ENCODE measurements at regions not wholly inside any gene's neighbourhood (a gene's known extent, or its start where the extent isn't known, plus 50 kb on each side); places are given as distances from the start of the nearest gene placed in this dataset.
"Not testable (repeated sequence)": the region's sequence is repeated elsewhere in the genome, so short reads cannot be mapped to it uniquely, and the experiment has no call there.

DNA sequence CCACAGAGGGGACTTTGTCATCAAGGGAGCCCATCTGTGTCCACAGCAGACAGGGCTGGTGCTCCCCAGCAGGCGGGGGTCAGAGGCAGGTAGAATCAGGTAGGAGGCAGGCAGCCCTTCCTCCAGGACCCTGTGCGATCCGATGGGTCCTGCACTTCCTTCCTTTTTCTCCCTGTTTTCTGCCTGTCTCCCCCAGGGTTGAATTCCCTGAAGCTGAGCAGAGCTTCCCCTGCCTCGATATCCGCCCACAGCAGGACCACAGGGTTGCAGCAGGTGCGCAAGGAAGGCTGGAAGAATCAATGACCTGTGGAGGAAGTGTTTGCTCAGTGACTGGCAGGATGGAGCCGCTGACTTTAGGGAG is 69.2 kb downstream of the MRPL36 start:
- no peak for DNase-seq

DNA sequence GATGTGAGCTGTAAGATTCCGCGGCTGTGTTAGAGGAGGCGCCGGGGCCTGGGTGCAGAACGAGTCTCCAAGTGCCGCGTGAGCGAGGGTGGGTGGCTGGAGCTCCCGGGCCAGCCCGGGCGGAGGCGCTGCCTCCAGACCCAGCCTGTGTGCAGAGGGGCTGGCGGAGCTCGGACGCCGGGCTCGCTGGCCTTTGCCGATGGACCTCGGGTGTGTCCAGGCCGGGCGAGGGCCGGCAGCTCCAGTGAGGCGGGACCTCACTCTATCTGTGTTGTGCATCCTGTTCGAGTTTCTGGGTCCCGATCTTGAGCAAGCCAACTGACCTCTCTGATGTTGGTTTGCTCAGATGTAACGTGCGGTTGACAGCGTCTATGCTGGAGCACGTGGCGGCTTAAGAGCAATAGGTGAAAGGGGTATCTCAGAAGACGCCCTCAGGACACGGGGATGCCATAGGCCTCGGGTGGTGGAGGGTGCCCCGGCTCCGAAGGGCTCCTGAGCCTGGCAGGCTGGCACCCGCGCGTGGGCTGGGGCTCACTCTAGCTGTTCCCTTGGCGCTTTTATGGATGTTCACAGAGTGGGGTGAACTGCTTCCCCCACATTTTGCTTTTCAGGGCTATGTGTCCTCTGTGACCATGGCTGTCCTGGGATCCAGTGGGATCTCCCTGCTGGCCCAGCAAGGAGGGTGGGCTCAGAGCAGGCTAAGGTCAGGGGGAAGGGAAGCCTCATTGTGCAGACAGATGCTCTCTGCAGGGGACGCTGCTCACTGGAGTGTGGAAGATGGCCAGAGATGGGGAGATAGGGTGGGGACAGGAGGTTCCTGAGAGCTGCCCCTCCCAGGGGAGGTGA is 69.8 kb downstream of the MRPL36 start:
- DNase-seq, result no peak

DNA sequence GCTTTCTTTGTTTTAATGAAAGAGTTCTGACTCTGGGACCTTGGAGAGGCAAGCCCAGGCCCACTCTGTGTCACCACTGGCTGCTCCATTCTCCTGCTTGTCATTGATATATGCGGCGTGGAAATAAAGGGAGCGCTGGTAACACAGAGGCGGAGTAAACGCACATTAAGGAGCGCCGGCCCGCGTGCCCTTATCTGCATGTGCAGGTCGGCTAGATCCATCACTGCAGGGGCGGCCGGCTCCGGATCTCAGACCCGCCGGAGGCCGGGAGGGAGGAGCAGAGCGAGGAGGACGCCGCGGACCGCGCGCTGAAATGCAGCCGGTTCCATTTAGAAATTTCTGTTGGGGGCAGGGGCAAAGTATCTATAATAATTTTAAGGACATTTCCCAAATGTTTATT is 70.8 kb downstream of the MRPL36 start:
- no peak for DNase-seq

DNA sequence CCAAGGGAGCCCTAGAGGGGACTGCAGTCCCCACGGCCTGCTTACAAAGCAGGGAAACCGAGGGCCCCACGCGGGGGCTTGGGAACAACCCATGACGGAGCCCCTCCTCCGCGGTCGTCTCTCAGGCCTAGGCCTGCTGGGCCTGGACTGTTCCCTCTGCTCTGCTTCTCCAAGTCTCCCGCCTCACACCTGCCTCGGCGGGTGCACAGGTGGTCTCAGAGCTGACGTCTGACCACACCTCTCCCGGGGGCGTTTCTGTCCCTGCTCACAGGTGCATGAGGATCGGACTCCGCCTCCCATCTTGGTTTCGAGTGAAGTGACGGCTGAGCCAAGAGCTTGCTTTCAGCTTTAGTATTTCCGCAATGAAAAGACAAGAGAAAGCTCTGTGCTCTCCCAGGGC is 72.1 kb downstream of the MRPL36 start:
- no peak for DNase-seq

DNA sequence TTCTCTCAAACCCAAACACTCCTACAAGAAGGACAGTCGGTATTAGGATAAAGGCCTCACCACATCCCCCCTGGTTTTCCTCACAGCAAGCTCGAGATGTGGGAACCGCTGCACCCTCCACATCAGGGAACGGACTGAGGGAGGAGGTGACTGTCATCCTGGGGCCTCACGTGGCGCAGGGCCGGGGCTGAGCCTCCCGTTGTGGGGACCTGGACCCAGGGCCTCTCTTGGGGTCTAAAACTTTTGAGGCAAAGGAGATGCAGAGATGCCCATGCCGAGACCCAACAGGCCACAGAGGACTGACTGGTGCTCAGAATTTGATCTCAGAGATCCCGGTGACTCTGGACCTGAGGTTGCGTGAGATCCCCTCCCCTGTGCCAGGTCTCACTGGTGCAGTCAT is 72.7 kb downstream of the MRPL36 start:
- no peak for DNase-seq

DNA sequence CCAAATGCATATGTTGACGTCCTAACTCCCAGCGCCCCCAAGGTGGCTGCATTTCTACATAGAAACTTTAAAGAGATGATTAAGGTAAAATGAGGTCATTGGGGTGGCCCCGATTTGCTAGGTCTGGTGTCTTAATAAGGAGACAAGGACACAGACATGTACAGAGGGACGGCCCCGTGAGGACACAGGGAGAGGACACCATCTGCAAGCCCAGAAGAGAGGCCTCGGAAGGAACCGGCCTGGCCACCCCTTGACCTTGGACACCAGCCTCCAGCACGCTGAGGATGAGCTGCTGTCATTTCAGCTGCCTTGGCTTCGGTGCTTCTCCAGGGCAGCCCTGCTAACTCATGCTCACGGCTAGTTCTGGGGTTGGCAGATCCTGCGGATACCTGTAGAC is 73.2 kb downstream of the MRPL36 start:
- no peak for DNase-seq

DNA sequence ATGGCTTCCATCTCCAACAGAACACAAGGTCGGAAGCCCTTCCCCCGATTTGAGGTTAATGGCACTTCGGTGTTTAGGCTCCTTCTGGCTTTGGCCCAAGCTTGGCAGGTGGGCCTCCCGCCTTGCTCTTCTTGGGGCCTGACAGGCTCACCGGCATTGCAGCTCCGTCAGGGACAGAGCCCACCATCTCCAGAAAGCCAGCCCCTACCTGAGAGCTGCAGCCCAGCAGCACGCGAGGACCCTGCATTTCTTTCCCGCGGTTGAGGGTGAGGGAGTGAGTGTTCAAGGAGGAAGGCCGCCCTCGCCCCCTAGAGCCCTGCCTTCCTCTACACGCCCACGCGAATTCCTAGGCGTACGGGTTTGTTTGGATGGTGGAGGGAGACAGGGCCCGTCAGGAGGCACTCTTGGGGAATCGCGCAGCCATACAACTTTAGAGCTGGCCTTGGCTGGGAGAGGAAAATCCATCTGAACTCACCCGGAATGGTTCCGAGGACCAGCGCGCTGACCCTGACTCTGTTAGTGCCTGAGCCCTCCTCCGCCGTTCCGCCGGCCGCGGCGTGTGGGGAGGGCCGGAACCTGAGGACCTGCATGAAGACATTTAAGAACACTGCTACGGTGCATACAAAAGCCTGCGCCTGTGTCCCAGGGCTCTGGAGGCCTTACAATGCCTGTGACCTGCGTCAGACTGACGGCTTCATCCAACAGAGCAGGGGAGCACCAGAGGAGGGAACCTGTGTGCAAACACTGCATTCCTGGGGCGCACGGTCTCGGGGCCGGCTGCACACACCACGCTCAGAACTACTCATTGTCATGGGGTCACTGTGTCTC is 73.8 kb downstream of the MRPL36 start:
- DNase-seq, result no peak

DNA sequence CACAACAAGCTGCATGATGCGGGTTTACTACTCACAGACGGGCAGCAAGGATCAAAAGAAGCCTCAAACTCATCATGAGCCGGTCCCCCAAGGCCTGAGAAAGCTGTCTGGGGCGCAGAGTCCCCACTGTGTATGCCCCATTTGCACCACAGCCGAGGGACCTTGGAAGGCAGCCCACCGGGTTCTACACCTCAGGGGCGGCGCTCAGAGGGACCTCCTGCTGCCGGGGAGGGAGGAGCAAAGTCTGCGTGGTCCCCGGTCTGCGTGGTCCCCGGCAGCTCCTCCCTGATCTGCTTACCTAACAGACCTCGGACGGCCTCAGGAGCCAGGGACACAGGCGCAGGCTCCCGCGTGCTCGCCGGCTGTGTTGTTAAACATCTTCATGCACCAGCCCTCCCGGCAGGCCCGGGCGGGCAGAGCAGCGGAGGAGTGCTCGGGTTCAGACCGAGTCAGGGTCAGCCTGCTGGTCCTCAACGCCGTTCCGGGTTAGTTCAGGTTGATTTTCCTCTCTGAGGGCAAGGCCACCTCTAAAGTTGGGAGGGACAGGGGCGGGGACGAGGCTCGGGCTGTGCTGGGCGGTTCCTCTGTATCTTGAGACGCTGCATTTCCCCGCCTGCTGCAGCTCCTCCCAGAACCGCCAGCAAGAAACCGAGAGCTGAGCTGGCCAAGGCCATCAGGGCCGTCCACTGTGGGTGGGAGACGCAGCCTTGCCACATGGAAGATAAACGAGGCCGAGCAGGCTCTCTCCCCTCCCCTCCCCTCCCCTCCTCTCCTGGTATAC is 74.6 kb downstream of the MRPL36 start:
- no peak for DNase-seq

DNA sequence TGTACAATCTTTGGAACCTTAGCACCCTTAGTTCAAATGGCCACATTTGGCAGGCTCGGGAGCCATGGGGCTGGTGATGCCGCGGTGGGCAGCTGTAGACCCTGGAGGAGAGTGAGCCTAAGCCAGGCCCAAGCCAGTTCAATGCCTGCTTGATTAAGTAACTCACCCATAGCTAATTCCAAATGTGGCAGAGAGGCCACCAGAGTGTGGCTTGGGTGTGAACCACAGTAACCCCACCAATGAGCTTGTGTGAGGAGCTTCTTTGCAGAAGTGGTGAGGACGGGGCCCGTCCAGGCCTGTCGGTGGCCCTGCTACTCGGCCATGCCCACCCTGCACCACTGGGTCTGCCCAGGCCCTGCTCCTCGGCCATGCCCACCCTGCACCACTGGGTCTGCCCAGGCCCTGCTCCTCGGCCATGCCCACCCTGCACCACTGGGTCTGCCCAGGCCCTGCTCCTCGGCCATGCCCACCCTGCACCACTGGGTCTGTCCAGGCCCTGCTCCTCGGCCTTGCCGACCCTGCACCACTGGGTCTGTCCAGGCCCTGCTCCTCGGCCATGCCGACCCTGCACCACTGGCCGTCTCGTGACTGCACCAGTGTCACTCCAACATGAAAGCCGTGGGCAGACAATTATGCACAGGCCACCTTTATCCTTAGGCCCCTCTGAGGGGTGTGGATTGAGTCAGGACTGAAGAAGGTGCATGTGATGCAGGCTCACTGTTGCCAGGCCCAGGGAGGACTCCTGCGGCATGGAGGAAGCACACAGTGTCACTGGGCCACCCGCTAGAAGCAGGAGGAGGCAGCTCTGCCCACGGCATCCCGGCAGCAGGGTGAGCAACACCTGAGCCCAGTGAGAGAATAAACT is 75.4 kb downstream of the MRPL36 start:
- DNase-seq, result no peak

DNA sequence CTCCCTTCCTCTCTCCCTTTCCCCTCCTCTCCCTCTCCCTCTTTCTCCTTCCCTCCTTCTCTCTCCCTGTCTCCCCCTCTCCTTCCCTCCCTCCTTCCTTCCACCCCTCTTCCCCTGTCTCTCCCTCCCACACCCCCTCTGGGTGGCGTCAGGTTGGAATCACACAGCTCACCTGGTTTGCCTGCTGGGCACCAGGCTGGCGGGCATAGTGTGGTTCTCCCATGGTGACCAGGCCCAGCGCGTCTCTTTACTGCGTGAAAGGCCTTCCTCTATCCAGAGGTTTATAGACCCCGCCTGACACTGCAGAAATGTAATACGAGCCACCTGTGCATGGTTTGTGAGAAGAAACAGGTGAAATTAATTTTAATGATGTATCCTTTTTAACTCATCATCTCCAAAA is 76.2 kb downstream of the MRPL36 start:
- no peak for DNase-seq

DNA sequence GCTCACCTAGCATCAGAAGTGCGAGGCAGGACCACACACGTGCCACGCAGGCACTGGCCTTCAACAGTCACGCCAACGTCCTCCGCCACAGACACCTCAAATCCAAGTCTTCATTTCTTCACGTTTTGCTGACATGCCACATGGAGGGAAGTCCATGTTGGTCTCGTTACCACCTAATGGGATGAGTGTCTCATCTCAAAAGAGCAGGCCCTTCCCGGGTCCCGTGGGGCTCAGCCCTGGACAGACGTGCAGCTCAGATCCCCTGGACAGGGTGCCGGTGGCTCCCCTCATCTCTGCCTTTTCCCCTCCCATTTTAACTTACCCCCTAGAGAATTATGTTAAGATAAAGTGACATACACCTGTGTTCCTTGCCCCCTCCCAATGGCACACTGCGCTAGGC is 76.8 kb downstream of the MRPL36 start:
- no peak for DNase-seq

DNA sequence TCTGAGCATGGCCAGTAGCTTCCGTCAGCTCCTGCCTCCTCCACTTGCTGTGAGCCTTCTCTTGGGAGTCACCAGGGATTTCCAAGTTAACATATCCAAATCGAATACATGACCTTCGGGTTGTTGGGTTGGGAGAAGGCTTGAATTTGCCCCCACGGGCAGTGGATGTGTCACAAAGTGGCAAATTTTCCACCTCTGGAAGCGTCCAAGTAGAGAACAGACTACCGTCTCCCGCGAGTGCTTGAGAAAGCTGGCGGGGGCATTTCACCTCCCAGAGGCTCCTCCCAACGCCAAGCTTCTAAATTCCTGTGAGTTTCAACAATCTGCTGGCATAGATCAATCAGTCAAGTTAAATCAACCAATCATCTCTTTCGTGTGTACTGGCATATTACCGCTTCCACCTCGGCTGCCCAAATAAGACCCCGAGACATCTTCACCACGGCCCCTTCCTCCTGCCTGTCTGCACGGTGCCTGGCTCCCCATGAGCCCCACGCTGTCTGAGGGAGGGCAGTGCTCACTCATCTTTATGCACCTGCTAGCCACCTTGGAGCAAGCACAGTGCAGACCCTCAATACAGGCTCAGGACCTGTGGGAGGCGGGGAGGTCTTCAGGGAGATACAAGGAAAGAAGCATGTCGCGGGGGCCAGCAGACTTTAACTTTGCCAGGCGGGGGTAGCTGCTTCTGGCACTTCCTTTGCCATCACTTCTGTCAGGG is 79.1 kb downstream of the MRPL36 start:
- DNase-seq, result no peak

DNA sequence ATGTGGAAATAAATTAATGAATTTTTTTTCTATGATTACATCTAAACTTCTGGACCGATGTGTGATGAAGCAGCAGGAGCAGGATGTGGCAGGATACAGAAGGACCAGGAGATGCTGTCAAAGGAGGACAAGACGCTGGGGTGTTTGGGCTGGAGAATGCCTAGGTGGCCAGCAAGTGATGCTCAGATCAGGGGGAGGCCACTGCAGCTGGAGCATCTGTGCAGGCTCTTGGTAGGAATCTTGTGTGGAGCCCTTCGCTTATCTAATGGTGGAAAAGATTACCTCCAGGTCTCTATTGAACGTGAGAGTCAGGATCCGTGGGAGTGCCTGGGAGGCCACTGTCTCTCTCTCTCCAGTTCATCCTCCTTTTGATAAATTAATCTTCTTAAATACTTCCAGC is 79.8 kb downstream of the MRPL36 start:
- no peak for DNase-seq

DNA sequence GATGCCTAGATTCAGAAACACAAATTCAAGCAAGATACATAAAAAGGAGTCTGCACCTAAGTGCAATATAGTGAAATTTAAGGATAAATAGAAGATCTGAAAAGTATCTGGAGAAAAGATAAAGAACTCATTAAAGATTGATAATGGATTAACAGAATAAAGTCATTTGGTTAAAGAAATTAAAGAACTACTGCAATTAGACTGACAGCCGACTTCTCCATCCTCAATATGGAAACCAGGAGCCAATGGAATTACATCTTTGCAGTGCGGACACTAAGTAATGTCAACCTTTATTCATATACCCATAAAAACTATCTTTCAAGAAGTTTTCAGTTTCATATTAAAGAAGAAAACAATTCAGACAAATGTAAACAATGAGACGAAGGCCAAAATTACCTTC is 81.0 kb downstream of the MRPL36 start:
- DNase-seq, result no peak

DNA sequence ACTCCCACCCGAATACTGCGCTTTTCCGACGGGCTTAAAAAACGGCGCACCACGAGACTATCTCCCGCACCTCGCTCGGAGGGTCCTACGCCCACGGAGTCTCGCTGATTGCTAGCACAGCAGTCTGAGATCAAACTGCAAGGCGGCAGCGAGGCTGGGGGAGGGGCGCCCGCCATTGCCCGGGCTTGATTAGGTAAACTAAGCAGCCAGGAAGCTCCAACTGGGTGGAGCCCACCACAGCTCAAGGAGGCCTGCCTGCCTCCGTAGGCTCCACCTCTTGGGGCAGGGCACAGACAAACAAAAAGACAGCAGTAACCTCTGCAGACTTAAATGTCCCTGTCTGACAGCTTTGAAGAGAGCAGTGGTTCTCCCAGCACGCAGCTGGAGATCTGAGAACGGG is 89.5 kb downstream of the MRPL36 start:
- DNase-seq, result not testable (repeated sequence)

DNA sequence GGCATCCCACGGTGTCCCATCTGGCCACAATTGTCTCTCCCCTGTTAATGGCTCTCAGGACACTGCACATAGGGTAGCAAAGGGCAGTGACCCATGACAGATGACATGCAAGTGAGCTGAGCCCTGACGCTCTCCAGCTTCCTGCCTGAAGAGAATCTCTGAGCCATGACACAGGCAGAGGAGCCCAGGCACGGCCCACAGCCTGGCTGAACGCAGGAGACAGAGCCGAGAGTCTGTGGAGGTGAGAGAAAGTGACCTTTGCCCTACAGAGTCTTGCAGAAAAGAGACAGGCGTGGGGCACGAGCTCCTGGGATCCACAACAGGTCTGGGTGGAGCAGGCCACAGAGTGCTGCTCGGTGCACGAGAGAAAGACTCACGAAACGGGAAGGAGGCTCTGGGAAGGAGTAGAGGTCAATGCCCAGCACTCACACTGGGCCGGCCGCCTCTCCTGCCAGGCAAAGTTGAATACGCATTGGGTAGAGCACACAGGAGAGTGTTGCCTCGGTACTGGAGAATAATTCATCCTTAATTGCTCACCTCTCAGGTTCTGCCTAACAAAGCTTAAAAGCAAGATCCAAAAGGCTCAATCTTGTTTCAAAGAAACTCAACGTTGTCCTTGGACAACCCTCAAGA is 90.3 kb downstream of the MRPL36 start:
- DNase-seq, result no peak

DNA sequence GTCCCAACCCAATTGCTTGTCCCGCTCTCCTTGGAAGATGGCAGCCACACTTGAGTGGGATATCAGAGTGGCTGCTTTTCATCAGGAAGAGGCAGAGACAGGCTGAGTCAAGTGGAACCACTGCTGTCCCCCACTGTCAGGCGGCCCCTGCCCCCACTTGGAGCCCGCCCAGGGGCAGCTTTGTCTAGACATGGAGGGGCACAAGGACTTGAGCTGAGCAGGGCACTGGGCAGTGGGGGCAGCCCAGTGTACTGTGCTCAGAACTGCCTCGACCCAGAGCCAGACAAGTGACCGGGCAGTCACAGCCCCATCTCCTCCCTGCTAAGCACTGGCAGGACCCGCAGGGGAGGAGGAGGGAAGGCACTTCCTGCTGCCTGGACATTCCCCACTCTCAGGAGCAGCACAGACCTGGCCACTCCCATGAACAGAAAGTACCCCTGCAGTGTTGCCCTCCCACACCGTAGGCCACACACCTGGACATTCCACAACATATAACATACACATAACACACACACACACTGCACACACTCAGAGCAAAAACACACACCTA is 91.0 kb downstream of the MRPL36 start:
- no peak for DNase-seq

DNA sequence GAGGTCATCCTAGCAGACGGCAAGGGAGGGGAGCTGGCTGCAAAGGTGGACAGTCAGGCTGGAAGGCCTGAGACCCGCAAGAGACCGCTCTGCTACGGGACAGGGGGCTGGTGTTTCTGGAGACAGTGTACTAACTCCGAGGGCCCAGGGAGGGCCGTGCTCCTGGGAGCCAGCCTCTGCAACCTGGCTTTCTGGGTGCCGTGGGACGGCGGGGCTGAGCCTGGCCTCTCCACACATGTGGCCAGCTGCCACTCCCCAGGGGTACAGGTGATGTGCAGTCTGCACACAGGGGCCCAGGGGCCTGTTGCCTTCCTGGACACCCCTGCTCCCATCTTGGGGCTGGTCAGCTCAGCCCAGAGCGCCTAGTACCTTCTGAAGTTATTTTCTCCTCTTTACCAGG is 92.2 kb downstream of the MRPL36 start:
- no peak for DNase-seq

DNA sequence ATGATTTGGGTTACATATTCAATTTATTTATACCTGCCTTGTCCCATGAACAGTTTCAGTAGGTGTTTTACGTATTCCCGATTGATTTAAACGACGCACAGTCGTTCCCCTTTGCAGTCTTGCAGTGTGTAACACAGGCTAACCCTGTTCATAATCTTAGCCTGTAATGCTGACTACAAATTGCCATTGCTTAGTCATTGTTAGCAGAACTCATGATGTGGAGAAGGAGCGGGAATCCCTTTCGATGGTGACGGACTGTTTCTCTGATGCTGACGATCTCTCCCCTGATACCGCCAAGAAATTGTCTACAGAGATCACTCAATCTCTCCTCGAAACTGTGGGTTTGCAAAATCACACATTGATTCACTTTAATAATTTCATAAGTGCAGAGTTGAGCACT is 93.2 kb downstream of the MRPL36 start:
- DNase-seq, result no peak

DNA sequence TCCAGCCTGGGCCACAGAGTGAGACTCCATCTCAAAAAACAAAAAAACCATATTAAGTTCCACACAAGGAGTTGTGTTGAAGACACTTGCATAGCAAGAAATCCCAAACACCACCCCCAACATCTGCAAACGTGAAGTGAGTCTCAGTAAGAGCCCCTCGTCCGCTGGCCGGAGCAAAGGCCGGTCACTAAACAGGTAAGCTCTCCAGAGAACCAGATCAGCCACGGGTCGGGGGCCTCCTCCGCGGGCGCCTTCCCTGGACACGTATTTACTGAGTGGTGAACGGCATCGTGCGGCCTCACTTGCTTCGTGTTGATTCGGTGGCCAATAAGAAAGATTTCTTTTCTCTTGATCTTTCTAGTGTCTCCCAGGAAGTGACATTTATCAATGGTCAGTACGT is 93.6 kb downstream of the MRPL36 start:
- DNase-seq, result no peak

DNA sequence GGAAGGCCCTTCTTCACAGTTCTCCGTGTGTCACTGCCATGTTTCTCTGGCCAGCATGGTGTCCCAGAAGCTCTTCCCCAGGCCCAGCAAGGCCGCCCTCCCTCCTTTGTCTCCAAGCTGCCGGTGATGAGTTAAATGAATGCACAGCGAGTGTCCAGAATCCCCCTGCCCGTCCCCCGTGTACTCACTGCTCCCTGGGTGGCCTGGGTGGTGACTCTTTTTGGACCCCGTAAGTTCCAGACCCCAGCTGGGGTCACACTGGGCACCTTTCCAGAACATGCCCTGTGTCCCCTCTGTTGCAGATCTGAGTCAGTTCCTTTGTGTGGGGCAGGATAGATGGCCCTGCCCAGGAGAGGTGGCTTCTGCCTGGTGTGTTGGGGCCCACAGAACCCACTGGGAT is 95.0 kb downstream of the MRPL36 start:
- no peak for DNase-seq
